ENCODE measurements at regions not wholly inside any gene's neighbourhood (a gene's known extent, or its start where the extent isn't known, plus 50 kb on each side); places are given as distances from the start of the nearest gene placed in this dataset.

DNA sequence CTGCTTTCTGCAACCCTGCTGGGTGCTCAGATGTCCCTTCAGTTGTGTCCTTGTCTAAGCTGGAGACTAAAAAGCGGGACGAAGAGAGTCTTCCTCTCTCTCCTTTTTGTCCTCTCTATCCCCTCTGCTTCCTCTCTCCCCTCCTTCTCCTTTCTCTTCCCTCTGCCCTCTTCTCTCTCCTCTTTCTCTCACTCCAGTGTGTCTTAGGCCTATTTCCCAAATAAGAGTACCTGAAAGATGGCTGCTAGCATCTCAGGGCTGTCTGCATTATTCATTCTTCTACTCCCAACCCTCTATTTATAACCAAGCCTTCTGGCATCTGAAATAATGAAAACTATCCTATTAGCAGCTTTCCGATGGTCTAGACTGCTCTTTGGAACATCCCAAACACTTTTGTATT, 729.8 kb downstream of the UQCRFS1 start:
- DNase-seq (ENCODE audit: low spot score) (no peak), ATAC-seq (no peak)
- Mint-ChIP-seq H3K27me3 (ENCODE audit: low read depth) (no peaks in the 10 kb centered on the region), H3K4me3 (no peak overlapping the region), H3K27ac (peak overlapping the region; percentile 66), H3K4me1 (peaks cover 38% of the 10 kb centered on the region), H3K36me3 (peaks cover 8% of the 10 kb centered on the region), H3K9me3 (peaks cover 8% of the 10 kb centered on the region; the same call in 1 of the 2 replicates)
- CTCF ChIA-PET = interaction anchor here (1.0 to 1.4 kb wide), 2 partner anchors 13 to 150 kb away, joined by 3 to 4 read pairs; no protein-coding TSS in a partner anchor
- TF ChIP-seq NR2C2 (CRISPR knock-in tag; IDR thresholded peaks at IDR 0.05) (no peak), ZNF423 (CRISPR knock-in tag; IDR thresholded peaks at IDR 0.05) (no peak), ZNF671 (CRISPR knock-in tag; IDR thresholded peaks at IDR 0.05) (no peak), NFE2L1 (CRISPR knock-in tag; IDR thresholded peaks at IDR 0.05) (no peak), SP1 (CRISPR knock-in tag; conservative IDR thresholded peaks at IDR 0.05) (no peak), NR1H2 (CRISPR knock-in tag; IDR thresholded peaks at IDR 0.05) (no peak), RELA (CRISPR knock-in tag; IDR thresholded peaks at IDR 0.05; ENCODE audit: borderline replicate concordance) (no peak)
- TF ChIP-seq, protein P1, sequence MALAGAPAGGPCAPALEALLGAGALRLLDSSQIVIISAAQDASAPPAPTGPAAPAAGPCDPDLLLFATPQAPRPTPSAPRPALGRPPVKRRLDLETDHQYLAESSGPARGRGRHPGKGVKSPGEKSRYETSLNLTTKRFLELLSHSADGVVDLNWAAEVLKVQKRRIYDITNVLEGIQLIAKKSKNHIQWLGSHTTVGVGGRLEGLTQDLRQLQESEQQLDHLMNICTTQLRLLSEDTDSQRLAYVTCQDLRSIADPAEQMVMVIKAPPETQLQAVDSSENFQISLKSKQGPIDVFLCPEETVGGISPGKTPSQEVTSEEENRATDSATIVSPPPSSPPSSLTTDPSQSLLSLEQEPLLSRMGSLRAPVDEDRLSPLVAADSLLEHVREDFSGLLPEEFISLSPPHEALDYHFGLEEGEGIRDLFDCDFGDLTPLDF (CRISPR knock-in tag; IDR thresholded peaks at IDR 0.05) = no peak
- TF ChIP-seq, protein P2, sequence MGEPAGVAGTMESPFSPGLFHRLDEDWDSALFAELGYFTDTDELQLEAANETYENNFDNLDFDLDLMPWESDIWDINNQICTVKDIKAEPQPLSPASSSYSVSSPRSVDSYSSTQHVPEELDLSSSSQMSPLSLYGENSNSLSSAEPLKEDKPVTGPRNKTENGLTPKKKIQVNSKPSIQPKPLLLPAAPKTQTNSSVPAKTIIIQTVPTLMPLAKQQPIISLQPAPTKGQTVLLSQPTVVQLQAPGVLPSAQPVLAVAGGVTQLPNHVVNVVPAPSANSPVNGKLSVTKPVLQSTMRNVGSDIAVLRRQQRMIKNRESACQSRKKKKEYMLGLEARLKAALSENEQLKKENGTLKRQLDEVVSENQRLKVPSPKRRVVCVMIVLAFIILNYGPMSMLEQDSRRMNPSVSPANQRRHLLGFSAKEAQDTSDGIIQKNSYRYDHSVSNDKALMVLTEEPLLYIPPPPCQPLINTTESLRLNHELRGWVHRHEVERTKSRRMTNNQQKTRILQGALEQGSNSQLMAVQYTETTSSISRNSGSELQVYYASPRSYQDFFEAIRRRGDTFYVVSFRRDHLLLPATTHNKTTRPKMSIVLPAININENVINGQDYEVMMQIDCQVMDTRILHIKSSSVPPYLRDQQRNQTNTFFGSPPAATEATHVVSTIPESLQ (CRISPR knock-in tag; IDR thresholded peaks at IDR 0.05) = no peak
- POLR2A ChIA-PET = no interaction called here

DNA sequence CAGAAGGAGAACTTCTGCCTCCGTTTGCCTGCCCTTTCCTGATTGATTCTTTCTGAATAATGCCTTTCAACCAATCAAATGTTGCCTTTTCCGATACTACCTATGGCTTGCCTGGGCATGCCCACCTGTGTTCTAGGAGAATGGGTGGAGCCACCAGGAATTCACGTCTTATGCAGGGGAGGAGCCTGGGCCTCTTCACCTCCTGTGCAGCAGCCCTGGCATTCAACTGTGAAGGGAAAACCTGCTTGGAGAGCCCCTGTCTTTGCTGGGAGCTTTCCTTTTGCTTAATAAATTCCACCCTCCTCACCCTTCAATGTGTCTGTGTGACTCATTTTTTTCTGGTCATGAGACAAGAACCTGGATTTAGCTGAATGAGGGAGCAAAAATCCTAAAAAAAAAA, 730.7 kb downstream of the UQCRFS1 start:
- ATAC-seq (peak; percentile 99), DNase-seq (ENCODE audit: low spot score) (peak; percentile 67)
- TF ChIP-seq FOXJ3 (CRISPR knock-in tag; IDR thresholded peaks at IDR 0.05; ENCODE audit: borderline replicate concordance) = no peak
- no peak for TF ChIP-seq RORB (CRISPR knock-in tag; IDR thresholded peaks at IDR 0.05)
- peak; percentile 92 for TF ChIP-seq TP53 (CRISPR knock-in tag; IDR thresholded peaks at IDR 0.05)
- TF ChIP-seq, protein P3, sequence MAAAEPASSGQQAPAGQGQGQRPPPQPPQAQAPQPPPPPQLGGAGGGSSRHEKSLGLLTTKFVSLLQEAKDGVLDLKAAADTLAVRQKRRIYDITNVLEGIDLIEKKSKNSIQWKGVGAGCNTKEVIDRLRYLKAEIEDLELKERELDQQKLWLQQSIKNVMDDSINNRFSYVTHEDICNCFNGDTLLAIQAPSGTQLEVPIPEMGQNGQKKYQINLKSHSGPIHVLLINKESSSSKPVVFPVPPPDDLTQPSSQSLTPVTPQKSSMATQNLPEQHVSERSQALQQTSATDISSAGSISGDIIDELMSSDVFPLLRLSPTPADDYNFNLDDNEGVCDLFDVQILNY (CRISPR knock-in tag; IDR thresholded peaks at IDR 0.05) = no peak

DNA sequence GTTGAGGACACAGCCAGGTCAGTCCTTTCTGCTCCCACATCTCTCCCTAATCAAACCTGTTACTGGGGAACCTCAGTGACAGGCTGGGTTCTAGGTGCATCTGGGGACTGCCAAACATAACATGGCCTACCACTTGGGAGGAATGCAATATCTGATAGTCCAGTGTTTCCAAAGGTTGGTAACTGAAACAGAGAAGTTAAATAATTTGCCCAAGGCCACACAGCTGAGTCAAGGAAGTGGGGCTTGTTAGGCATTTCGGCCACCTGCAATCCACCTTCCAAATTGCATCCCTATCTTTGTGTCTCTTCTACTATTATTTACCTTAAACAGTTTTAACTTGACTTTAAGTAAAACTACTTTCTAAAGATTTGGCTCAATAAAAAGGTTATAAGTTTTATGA, 731.3 kb downstream of the UQCRFS1 start:
- Mint-ChIP-seq H3K9me3 (peaks cover 8% of the 10 kb centered on the region; the same call in 1 of the 2 replicates), H3K27ac (peak overlapping the region; percentile 80), H3K27me3 (ENCODE audit: low read depth) (no peaks in the 10 kb centered on the region), H3K4me1 (peaks cover 30% of the 10 kb centered on the region), H3K4me3 (no peak overlapping the region), H3K36me3 (peaks cover 8% of the 10 kb centered on the region)
- DNase-seq (ENCODE audit: low spot score) (no peak), ATAC-seq (no peak)
- POLR2A ChIA-PET = no interaction called here
- CTCF ChIA-PET = interaction anchor here (0.7 to 1.0 kb wide), 2 partner anchors 114 to 152 kb away, joined by 3 to 4 read pairs; no protein-coding TSS in a partner anchor
- TF ChIP-seq, protein P4, sequence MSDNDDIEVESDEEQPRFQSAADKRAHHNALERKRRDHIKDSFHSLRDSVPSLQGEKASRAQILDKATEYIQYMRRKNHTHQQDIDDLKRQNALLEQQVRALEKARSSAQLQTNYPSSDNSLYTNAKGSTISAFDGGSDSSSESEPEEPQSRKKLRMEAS (CRISPR knock-in tag; IDR thresholded peaks at IDR 0.05) = no peak
- TF ChIP-seq ZNF232 (CRISPR knock-in tag; IDR thresholded peaks at IDR 0.05) (no peak), ZNF263 (CRISPR knock-in tag; IDR thresholded peaks at IDR 0.05; ENCODE audit: low read depth) (no peak), FOXK1 (CRISPR knock-in tag; IDR thresholded peaks at IDR 0.05) (no peak)
- TF ChIP-seq, protein P5, sequence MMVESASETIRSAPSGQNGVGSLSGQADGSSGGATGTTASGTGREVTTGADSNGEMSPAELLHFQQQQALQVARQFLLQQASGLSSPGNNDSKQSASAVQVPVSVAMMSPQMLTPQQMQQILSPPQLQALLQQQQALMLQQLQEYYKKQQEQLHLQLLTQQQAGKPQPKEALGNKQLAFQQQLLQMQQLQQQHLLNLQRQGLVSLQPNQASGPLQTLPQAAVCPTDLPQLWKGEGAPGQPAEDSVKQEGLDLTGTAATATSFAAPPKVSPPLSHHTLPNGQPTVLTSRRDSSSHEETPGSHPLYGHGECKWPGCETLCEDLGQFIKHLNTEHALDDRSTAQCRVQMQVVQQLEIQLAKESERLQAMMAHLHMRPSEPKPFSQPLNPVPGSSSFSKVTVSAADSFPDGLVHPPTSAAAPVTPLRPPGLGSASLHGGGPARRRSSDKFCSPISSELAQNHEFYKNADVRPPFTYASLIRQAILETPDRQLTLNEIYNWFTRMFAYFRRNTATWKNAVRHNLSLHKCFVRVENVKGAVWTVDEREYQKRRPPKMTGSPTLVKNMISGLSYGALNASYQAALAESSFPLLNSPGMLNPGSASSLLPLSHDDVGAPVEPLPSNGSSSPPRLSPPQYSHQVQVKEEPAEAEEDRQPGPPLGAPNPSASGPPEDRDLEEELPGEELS (CRISPR knock-in tag; IDR thresholded peaks at IDR 0.05) = no peak
- TF ChIP-seq, protein P6, sequence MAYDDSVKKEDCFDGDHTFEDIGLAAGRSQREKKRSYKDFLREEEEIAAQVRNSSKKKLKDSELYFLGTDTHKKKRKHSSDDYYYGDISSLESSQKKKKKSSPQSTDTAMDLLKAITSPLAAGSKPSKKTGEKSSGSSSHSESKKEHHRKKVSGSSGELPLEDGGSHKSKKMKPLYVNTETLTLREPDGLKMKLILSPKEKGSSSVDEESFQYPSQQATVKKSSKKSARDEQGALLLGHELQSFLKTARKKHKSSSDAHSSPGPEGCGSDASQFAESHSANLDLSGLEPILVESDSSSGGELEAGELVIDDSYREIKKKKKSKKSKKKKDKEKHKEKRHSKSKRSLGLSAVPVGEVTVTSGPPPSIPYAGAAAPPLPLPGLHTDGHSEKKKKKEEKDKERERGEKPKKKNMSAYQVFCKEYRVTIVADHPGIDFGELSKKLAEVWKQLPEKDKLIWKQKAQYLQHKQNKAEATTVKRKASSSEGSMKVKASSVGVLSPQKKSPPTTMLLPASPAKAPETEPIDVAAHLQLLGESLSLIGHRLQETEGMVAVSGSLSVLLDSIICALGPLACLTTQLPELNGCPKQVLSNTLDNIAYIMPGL (CRISPR knock-in tag; IDR thresholded peaks at IDR 0.05) = no peak
- TF ChIP-seq, protein P7, sequence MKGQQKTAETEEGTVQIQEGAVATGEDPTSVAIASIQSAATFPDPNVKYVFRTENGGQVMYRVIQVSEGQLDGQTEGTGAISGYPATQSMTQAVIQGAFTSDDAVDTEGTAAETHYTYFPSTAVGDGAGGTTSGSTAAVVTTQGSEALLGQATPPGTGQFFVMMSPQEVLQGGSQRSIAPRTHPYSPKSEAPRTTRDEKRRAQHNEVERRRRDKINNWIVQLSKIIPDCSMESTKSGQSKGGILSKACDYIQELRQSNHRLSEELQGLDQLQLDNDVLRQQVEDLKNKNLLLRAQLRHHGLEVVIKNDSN (CRISPR knock-in tag; IDR thresholded peaks at IDR 0.05) = no peak
- TF ChIP-seq, protein P8, sequence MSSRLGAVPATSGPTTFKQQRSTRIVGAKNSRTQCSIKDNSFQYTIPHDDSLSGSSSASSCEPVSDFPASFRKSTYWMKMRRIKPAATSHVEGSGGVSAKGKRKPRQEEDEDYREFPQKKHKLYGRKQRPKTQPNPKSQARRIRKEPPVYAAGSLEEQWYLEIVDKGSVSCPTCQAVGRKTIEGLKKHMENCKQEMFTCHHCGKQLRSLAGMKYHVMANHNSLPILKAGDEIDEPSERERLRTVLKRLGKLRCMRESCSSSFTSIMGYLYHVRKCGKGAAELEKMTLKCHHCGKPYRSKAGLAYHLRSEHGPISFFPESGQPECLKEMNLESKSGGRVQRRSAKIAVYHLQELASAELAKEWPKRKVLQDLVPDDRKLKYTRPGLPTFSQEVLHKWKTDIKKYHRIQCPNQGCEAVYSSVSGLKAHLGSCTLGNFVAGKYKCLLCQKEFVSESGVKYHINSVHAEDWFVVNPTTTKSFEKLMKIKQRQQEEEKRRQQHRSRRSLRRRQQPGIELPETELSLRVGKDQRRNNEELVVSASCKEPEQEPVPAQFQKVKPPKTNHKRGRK (CRISPR knock-in tag; IDR thresholded peaks at IDR 0.05; ENCODE audit: borderline replicate concordance) = no peak

More for the DNA sequence above, 730.7 kb downstream of the UQCRFS1 start:
- H3K27ac Mint-ChIP-seq = peak overlapping the region; percentile 78
- ChIA-PET POLR2A (no interaction called here), CTCF (interaction anchor here (0.7 to 1.0 kb wide), 3 partner anchors 114 to 155 kb away, joined by 3 to 4 read pairs (median 3); no protein-coding TSS in a partner anchor)
- no peaks in the 10 kb centered on the region for H3K27me3 Mint-ChIP-seq (ENCODE audit: low read depth)
- H3K9me3 Mint-ChIP-seq = peaks cover 8% of the 10 kb centered on the region; the same call in 1 of the 2 replicates
- peaks cover 30% of the 10 kb centered on the region for H3K4me1 Mint-ChIP-seq
- H3K36me3 Mint-ChIP-seq = peaks cover 8% of the 10 kb centered on the region
- H3K4me3 Mint-ChIP-seq = no peak overlapping the region

All from WTC11 (cell line).